DND-41 (cell line): ENCODE measurements at regions not wholly inside any gene's neighbourhood (a gene's known extent, or its start where the extent isn't known, plus 50 kb on each side); places are given as distances from the start of the nearest gene placed in this dataset.

Source experiments
- ATAC-seq: fragments of 200-7000 bp; cut with Tn5 transposase; 3 replicates; pipeline ENCODE4 v1.9.1; 2021; ENCODE audit warnings: low read depth; ENCODE audit not compliant: insufficient read depth
- DNase-seq: peaks from one replicate; pipeline ENCODE4 v3.0.0-alpha.2; 2020
- H2AFZ ChIP-seq: 2 replicates; pipeline ENCODE4 v1.6.0; 2012; ENCODE audit warnings: low read depth, low read length
- H3K27ac ChIP-seq: 2 replicates; pipeline ENCODE4 v1.5.1; 2012; ENCODE audit warnings: low read length, inconsistent platforms
- H3K27me3 ChIP-seq: fragments of 200-600 bp; sonication (generic); 2 replicates; pipeline ENCODE4 v1.6.0; 2012; ENCODE audit warnings: low read length, mild to moderate bottlenecking, inconsistent platforms; ENCODE audit not compliant: insufficient read depth, poor library complexity
- H3K36me3 ChIP-seq: 2 replicates; pipeline ENCODE4 v1.5.1; 2012; ENCODE audit warnings: low read length, inconsistent platforms; ENCODE audit not compliant: insufficient read depth
- H3K4me1 ChIP-seq: 2 replicates; pipeline ENCODE4 v1.5.1; 2012; ENCODE audit warnings: mild to moderate bottlenecking, low read length; ENCODE audit not compliant: insufficient read depth
- H3K4me2 ChIP-seq: 2 replicates; pipeline ENCODE4 v1.6.0; 2012; ENCODE audit warnings: mild to moderate bottlenecking, moderate library complexity, low read length, inconsistent platforms; ENCODE audit not compliant: insufficient read depth
- H3K4me3 ChIP-seq, 2 experiments: fragments of 200-600 bp in 1 of 2; shearing (Covaris generic) in 1 of 2; 2 replicates each; pipeline ENCODE4 v1.5.1; 2012 to 2016; ENCODE audit warnings: inconsistent platforms in 2 of 2, low read length in 2 of 2, mild to moderate bottlenecking in 2 of 2, low read depth in 1 of 2, moderate library complexity in 1 of 2
- H3K79me2 ChIP-seq: 2 replicates; pipeline ENCODE4 v1.6.0; 2012; ENCODE audit warnings: low read length, inconsistent platforms; ENCODE audit not compliant: insufficient read depth
- H3K9ac ChIP-seq: 2 replicates; pipeline ENCODE4 v1.6.0; 2012; ENCODE audit warnings: low read depth, mild to moderate bottlenecking, inconsistent platforms, low read length, moderate library complexity
- H3K9me3 ChIP-seq: 2 replicates; pipeline ENCODE4 v1.5.1; 2012; ENCODE audit warnings: low read length, moderate library complexity, mild to moderate bottlenecking, inconsistent platforms; ENCODE audit not compliant: insufficient read depth, severe bottlenecking
- H4K20me1 ChIP-seq: 2 replicates; pipeline ENCODE4 v1.6.0; 2012; ENCODE audit warnings: low read length; ENCODE audit not compliant: insufficient read depth
- CTCF ChIP-seq: IDR thresholded peaks from 2 replicates; pipeline ENCODE4 v1.5.1; 2012; ENCODE audit warnings: borderline replicate concordance, low read length, moderate library complexity, mild to moderate bottlenecking; ENCODE audit not compliant: poor library complexity, severe bottlenecking; ENCODE audit errors: extremely low read depth
- EZH2 ChIP-seq: IDR thresholded peaks from 3 replicates; pipeline ENCODE4 v1.6.1; 2012; ENCODE audit warnings: borderline replicate concordance, low read depth, mild to moderate bottlenecking, moderate library complexity, low read length, inconsistent platforms; ENCODE audit not compliant: severe bottlenecking

DNA sequence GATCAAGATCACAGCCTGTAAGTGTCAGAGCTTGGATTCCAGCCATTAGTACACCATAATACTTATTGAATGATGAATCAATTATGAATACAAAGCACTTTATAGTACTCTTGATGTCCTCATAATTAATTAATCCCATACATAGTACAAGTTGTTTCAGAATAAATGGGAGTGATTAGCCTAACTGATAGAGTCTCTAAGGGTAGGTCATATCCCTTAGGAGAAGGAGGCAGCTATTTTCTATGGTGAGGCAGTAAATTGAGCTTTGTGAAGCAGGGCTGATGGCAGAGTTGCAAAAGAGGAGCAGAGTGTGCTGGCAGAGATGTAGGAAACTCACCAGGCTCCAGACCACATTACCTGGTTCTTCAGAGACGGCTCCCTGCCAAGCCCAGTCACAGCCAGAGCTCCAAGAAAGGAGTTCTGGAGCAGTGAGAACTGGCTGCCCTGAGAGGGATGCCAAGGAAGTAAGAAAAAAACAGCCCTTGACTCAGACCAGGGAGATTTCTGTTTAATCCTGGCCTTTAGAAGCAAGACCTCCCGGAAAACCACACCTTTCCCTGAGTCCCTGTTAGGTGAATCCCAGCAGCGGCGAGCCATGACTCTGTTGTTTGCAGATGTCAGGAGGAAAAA, 112.9 kb downstream of the SH3TC2 start:
- no peaks in the 10 kb centered on the region for H3K36me3 ChIP-seq
- DNase-seq: no peak
- no peaks in the 10 kb centered on the region for H3K4me1 ChIP-seq
- TF ChIP-seq CTCF (no peak), EZH2 (no peak)
- no peak overlapping the region for H3K27ac ChIP-seq
- H4K20me1 ChIP-seq: no peaks in the 10 kb centered on the region
- H2AFZ ChIP-seq: no peak overlapping the region
- no peak overlapping the region for H3K4me2 ChIP-seq
- no peak overlapping the region for H3K4me3 ChIP-seq
- no peaks in the 10 kb centered on the region for H3K9me3 ChIP-seq
- no peaks in the 10 kb centered on the region for H3K27me3 ChIP-seq
- no peaks in the 10 kb centered on the region for H3K79me2 ChIP-seq
- no peak overlapping the region for H3K9ac ChIP-seq
- ATAC-seq: no peak

- Histone ChIP-seq H4K20me1 (no peaks in the 10 kb centered on the region), H3K27ac (no peak overlapping the region), H3K79me2 (no peaks in the 10 kb centered on the region), H3K27me3 (no peaks in the 10 kb centered on the region), H3K9me3 (no peaks in the 10 kb centered on the region), H3K36me3 (no peaks in the 10 kb centered on the region), H3K4me2 (no peak overlapping the region), H3K4me1 (no peaks in the 10 kb centered on the region), H2AFZ (no peak overlapping the region), H3K9ac (no peak overlapping the region), H3K4me3 (no peak overlapping the region)
- DNase-seq (no peak), ATAC-seq (no peak)
- TF ChIP-seq EZH2: no peak
- TF ChIP-seq CTCF: no peak
Observed at GRCh38 chr5:148950471-148950863, 112.4 kb downstream of the SH3TC2 start.

DNA sequence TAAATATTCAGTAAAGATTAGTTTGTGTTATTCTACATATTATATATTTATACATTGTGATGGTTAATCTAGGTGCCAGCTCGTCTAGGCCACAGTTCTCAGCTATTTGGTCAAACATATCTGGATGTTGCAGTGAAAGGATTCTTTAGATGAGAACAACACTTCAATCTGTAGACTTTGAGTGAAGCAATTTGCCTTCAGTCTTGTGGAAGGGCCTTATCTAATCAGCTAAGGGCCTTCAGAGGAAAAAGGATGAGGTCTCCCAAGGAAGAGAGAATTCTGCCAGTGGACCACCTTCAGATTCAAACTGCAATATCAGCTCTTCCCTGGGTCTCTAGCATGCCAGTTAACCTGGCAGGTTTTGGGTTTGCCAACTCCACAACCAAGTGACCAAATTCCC, 112.0 kb downstream of the SH3TC2 start:
- H3K4me3 ChIP-seq: no peak overlapping the region
- H3K9me3 ChIP-seq: no peaks in the 10 kb centered on the region
- no peaks in the 10 kb centered on the region for H3K27me3 ChIP-seq
- H4K20me1 ChIP-seq: no peaks in the 10 kb centered on the region
- H3K36me3 ChIP-seq: no peaks in the 10 kb centered on the region
- TF ChIP-seq EZH2 (no peak), CTCF (no peak)
- H3K27ac ChIP-seq: no peak overlapping the region
- no peak overlapping the region for H3K4me2 ChIP-seq
- no peaks in the 10 kb centered on the region for H3K79me2 ChIP-seq
- ATAC-seq (no peak), DNase-seq (no peak)
- no peak overlapping the region for H2AFZ ChIP-seq
- H3K9ac ChIP-seq: no peak overlapping the region
- H3K4me1 ChIP-seq: no peaks in the 10 kb centered on the region
